Neural progenitor cell (in vitro differentiated cells): ENCODE measurements at regions not wholly inside any gene's neighbourhood (a gene's known extent, or its start where the extent isn't known, plus 50 kb on each side); places are given as distances from the start of the nearest gene placed in this dataset.
A peak's percentile ranks its signal among the peaks of the same experiment; 100 is the strongest.

ENCODE experiments used
- DNase-seq: peaks from one replicate; pipeline ENCODE4 v3.0.0-alpha.2; 2016; ENCODE audit warnings: low spot score
- H2AFZ ChIP-seq: fragments of 200-600 bp; sonication (generic); replicated peaks from 2 replicates; pipeline ENCODE4 v1.6.1; 2016; ENCODE audit warnings: antibody characterized with exemption
- H3F3A ChIP-seq: fragments of 200-600 bp; sonication (generic); 2 replicates; pipeline ENCODE4 v1.6.1; 2016; ENCODE audit warnings: antibody characterized with exemption, low read depth
- H3K27ac ChIP-seq: fragments of 200-600 bp; sonication (generic); 2 replicates; pipeline ENCODE4 v1.5.1; 2016; ENCODE audit warnings: mild to moderate bottlenecking
- H3K27me3 ChIP-seq: fragments of 200-600 bp; sonication (generic); 2 replicates; pipeline ENCODE4 v1.6.1; 2016; ENCODE audit warnings: mild to moderate bottlenecking, moderate library complexity
- H3K36me3 ChIP-seq: fragments of 200-600 bp; sonication (generic); 2 replicates; pipeline ENCODE4 v1.5.1; 2016
- H3K4me1 ChIP-seq: fragments of 200-600 bp; sonication (generic); 2 replicates; pipeline ENCODE4 v1.6.1; 2016; ENCODE audit warnings: mixed run types
- H3K4me2 ChIP-seq: fragments of 200-600 bp; sonication (generic); 2 replicates; pipeline ENCODE4 v1.6.1; 2016
- H3K4me3 ChIP-seq: fragments of 200-600 bp; sonication (generic); 2 replicates; pipeline ENCODE4 v1.5.1; 2016
- H3K79me2 ChIP-seq: fragments of 200-600 bp; sonication (generic); 2 replicates; pipeline ENCODE4 v1.6.1; 2016; ENCODE audit warnings: low read depth
- H3K9ac ChIP-seq: fragments of 200-600 bp; sonication (generic); 2 replicates; pipeline ENCODE4 v1.6.1; 2016
- H3K9me3 ChIP-seq: fragments of 200-600 bp; sonication (generic); 2 replicates; pipeline ENCODE4 v1.5.1; 2016; ENCODE audit warnings: low read depth
- H4K20me1 ChIP-seq: fragments of 200-600 bp; sonication (generic); 2 replicates; pipeline ENCODE4 v1.6.1; 2016; ENCODE audit warnings: low read depth
- H3K27ac Mint-ChIP-seq: 3 replicates; pipeline ENCODE4 v1.8.0; 2021; ENCODE audit warnings: mixed read lengths
- H3K27me3 Mint-ChIP-seq: 2 replicates; pipeline ENCODE4 v1.8.0; 2022; ENCODE audit warnings: low read depth, mild to moderate bottlenecking, inconsistent platforms, moderate library complexity, mixed read lengths; ENCODE audit not compliant: insufficient read depth
- H3K36me3 Mint-ChIP-seq: 3 replicates; pipeline ENCODE4 v1.8.0; 2021; ENCODE audit warnings: mixed read lengths
- H3K4me1 Mint-ChIP-seq: 3 replicates; pipeline ENCODE4 v1.8.0; 2021; ENCODE audit warnings: mixed read lengths
- H3K4me3 Mint-ChIP-seq: 3 replicates; pipeline ENCODE4 v1.8.0; 2021; ENCODE audit warnings: mild to moderate bottlenecking, moderate library complexity, mixed read lengths
- H3K9me3 Mint-ChIP-seq: 3 replicates; pipeline ENCODE4 v1.8.0; 2020; ENCODE audit warnings: mixed read lengths
- CTCF ChIP-seq: fragments of 200-600 bp; sonication (generic); IDR thresholded peaks from 2 replicates; pipeline ENCODE4 v1.5.1; 2017; ENCODE audit warnings: antibody characterized with exemption, mild to moderate bottlenecking
- EZH2 ChIP-seq: fragments of 200-600 bp; sonication (generic); IDR thresholded peaks from 2 replicates; pipeline ENCODE4 v1.6.1; 2017; ENCODE audit warnings: antibody characterized with exemption, mild to moderate bottlenecking, moderate library complexity
- EZH2phosphoT487 ChIP-seq: fragments of 200-600 bp; sonication (generic); IDR thresholded peaks from 2 replicates; pipeline ENCODE4 v1.6.1; 2017; ENCODE audit warnings: antibody characterized with exemption

GRCh38 chr4:117495802-117496201 lies 410.4 kb upstream of the TRAM1L1 start:
- Histone ChIP-seq H3K4me2 (no peak overlapping the region), H3K9ac (no peak overlapping the region), H3F3A (no peaks in the 10 kb centered on the region), H2AFZ (no peak overlapping the region), H4K20me1 (no peaks in the 10 kb centered on the region), H3K4me1 (no peaks in the 10 kb centered on the region), H3K27me3 (no peaks in the 10 kb centered on the region), H3K79me2 (no peaks in the 10 kb centered on the region), H3K36me3 (no peaks in the 10 kb centered on the region), H3K4me3 (no peak overlapping the region), H3K27ac (no peak overlapping the region), H3K9me3 (no peaks in the 10 kb centered on the region)
- no peak for TF ChIP-seq CTCF
- no peak for TF ChIP-seq EZH2
- TF ChIP-seq EZH2phosphoT487: no peak
- Mint-ChIP-seq H3K36me3 (no peaks in the 10 kb centered on the region), H3K27me3 (peaks cover 2% of the 10 kb centered on the region), H3K4me3 (no peak overlapping the region), H3K27ac (no peak overlapping the region), H3K9me3 (no peaks in the 10 kb centered on the region), H3K4me1 (peaks cover 2% of the 10 kb centered on the region)
- DNase-seq: no peak

GRCh38 chr4:117512414-117512813 lies 427.0 kb upstream of the TRAM1L1 start:
- no peaks in the 10 kb centered on the region for H3K9me3 ChIP-seq
- TF ChIP-seq EZH2 (no peak), EZH2phosphoT487 (no peak), CTCF (no peak)
- H3K4me1 ChIP-seq: peaks cover 12% of the 10 kb centered on the region
- Mint-ChIP-seq H3K36me3 (no peaks in the 10 kb centered on the region), H3K27me3 (no peaks in the 10 kb centered on the region), H3K4me3 (no peak overlapping the region), H3K27ac (no peak overlapping the region), H3K9me3 (no peaks in the 10 kb centered on the region), H3K4me1 (peaks cover 14% of the 10 kb centered on the region)
- no peak overlapping the region for H3K4me2 ChIP-seq
- no peaks in the 10 kb centered on the region for H3K36me3 ChIP-seq
- H3K4me3 ChIP-seq: no peak overlapping the region
- H3K27me3 ChIP-seq: no peaks in the 10 kb centered on the region
- no peaks in the 10 kb centered on the region for H3K79me2 ChIP-seq
- H3K9ac ChIP-seq: no peak overlapping the region
- H2AFZ ChIP-seq: no peak overlapping the region
- H3F3A ChIP-seq: no peaks in the 10 kb centered on the region
- H3K27ac ChIP-seq: no peak overlapping the region
- DNase-seq: no peak
- H4K20me1 ChIP-seq: no peaks in the 10 kb centered on the region

GRCh38 chr4:117514391-117515175 lies 429.2 kb upstream of the TRAM1L1 start:
- no peak overlapping the region for H3K4me3 ChIP-seq
- H3K79me2 ChIP-seq: no peaks in the 10 kb centered on the region
- peak overlapping the region; percentile 37 for H3K27ac Mint-ChIP-seq
- no peaks in the 10 kb centered on the region for H3K36me3 ChIP-seq
- no peak overlapping the region for H3K27ac ChIP-seq
- H3K9me3 ChIP-seq: no peaks in the 10 kb centered on the region
- H3K4me3 Mint-ChIP-seq: no peak overlapping the region
- H3F3A ChIP-seq: no peaks in the 10 kb centered on the region
- H3K9ac ChIP-seq: no peak overlapping the region
- peaks cover 14% of the 10 kb centered on the region for H3K4me1 Mint-ChIP-seq
- peak overlapping the region; percentile 53 for H2AFZ ChIP-seq
- H3K4me2 ChIP-seq: no peak overlapping the region
- no peaks in the 10 kb centered on the region for H3K36me3 Mint-ChIP-seq
- peaks cover 12% of the 10 kb centered on the region for H3K4me1 ChIP-seq
- H3K27me3 Mint-ChIP-seq: peaks cover 4% of the 10 kb centered on the region
- TF ChIP-seq EZH2phosphoT487 (no peak), EZH2 (no peak), CTCF (no peak)
- H4K20me1 ChIP-seq: no peaks in the 10 kb centered on the region
- DNase-seq: no peak
- peaks cover 19% of the 10 kb centered on the region for H3K9me3 Mint-ChIP-seq
- H3K27me3 ChIP-seq: no peaks in the 10 kb centered on the region
